Activated CD4-positive, alpha-beta T cell treated with anti-CD3 and anti-CD28 coated beads, Interleukin-2, amount 10 ng/mL, durations not matched to agents 24 days and 14 days (primary cell): ENCODE measurements at regions not wholly inside any gene's neighbourhood (a gene's known extent, or its start where the extent isn't known, plus 50 kb on each side); places are given as distances from the start of the nearest gene placed in this dataset.
"Not testable (repeated sequence)": the region's sequence is repeated elsewhere in the genome, so short reads cannot be mapped to it uniquely, and the experiment has no call there.

Source experiments
- DNase-seq: peaks from one replicate; pipeline ENCODE4 v3.0.0; 2022
- H3K27ac Mint-ChIP-seq: one replicate; pipeline ENCODE4 v1.8.0; 2022; ENCODE audit warnings: mild to moderate bottlenecking, mixed read lengths
- H3K27me3 Mint-ChIP-seq: one replicate; pipeline ENCODE4 v1.8.0; 2022; ENCODE audit warnings: mixed read lengths
- H3K36me3 Mint-ChIP-seq: one replicate; pipeline ENCODE4 v1.8.0; 2022; ENCODE audit warnings: low read depth, mild to moderate bottlenecking, mixed read lengths
- H3K4me1 Mint-ChIP-seq: one replicate; pipeline ENCODE4 v1.8.0; 2021; ENCODE audit warnings: mixed read lengths
- H3K4me3 Mint-ChIP-seq: one replicate; pipeline ENCODE4 v1.8.0; 2022; ENCODE audit warnings: mild to moderate bottlenecking, moderate library complexity, mixed read lengths
- H3K9me3 Mint-ChIP-seq: one replicate; pipeline ENCODE4 v1.8.0; 2021; ENCODE audit warnings: mixed read lengths
- intact Hi-C: fragments of 100-400 bp; cut with micrococcal nuclease; formaldehyde crosslinking; loops from one replicate; pipeline ENCODE4 v1.15.1; 2023

DNA sequence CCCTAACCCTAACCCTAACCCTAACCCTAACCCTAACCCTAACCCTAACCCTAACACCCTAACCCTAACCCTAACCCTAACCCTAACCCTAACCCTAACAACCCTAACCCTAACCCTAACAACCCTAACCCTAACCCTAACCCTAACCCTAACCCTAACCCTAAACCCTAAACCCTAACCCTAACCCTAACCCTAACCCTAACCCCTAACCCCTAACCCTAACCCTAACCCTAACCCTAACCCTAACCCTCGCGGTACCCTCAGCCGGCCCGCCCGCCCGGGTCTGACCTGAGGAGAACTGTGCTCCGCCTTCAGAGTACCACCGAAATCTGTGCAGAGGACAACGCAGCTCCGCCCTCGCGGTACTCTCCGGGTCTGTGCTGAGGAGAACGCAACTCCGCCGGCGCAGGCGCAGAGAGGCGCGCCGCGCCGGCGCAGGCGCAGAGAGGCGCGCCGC, 270.7 kb downstream of the OR4F29 start:
- H3K36me3 Mint-ChIP-seq, H3K27me3 Mint-ChIP-seq, H3K4me3 Mint-ChIP-seq, H3K27ac Mint-ChIP-seq, H3K9me3 Mint-ChIP-seq, intact Hi-C loops, H3K4me1 Mint-ChIP-seq: not testable (repeated sequence)
- DNase-seq, result peak; percentile 54

DNA sequence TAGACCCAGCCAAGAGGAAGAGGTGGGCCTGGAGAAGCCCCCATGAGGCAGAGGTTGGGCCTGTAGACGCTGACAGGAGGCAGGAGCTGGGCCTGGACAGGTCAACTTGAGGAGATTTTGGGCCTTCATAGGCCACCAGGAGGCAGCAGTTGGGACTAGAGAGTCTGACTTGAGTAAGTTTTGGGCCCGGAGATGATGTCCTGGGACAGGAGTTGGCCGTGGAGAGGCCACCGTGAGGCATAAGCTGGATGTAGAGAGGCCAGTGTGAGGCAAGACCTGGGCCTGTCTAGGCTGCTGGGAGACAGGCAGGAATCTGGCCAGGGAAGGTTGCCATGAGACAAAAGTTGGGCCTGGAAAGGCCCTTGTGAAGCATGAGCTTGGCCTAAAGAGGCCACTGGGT, 312.6 kb downstream of the OR4F29 start:
- H3K27me3 Mint-ChIP-seq, H3K9me3 Mint-ChIP-seq, H3K36me3 Mint-ChIP-seq, H3K4me1 Mint-ChIP-seq, H3K4me3 Mint-ChIP-seq, DNase-seq, intact Hi-C loops, H3K27ac Mint-ChIP-seq: not testable (repeated sequence)

DNA sequence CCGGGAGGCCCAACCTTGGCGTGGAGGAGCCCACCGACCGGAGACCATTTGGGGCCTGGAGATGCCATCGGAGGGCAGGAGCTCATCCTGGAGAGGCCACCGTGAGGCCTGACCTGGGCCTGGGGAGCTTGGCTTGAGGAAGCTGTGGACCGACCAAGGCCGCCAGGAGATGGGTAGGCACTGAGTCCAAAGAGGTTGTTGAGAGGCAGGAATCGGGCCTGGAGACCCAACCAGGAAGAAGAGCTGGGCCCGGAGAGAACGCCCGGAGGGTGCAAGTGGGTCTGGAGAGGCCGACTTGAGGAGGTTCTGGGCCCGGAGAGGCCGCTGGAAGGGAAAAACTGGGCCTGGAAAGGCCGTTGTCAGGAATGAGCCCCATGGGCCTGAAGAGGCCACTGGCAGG, 313.8 kb downstream of the OR4F29 start:
- H3K4me1 Mint-ChIP-seq, DNase-seq, H3K9me3 Mint-ChIP-seq, H3K27ac Mint-ChIP-seq, H3K27me3 Mint-ChIP-seq, intact Hi-C loops, H3K4me3 Mint-ChIP-seq, H3K36me3 Mint-ChIP-seq: not testable (repeated sequence)

- H3K4me1 Mint-ChIP-seq, H3K9me3 Mint-ChIP-seq, H3K27ac Mint-ChIP-seq, H3K36me3 Mint-ChIP-seq, intact Hi-C loops, H3K27me3 Mint-ChIP-seq, H3K4me3 Mint-ChIP-seq: not testable (repeated sequence)
- peak; percentile 3 for DNase-seq
Measured at GRCh38 chr1:136344-136932, 315.0 kb downstream of the OR4F29 start.

GRCh38 chr1:134936-135335, 316.5 kb downstream of the OR4F29 start:
- H3K4me3 Mint-ChIP-seq, H3K4me1 Mint-ChIP-seq, H3K36me3 Mint-ChIP-seq, H3K27ac Mint-ChIP-seq, intact Hi-C loops, H3K27me3 Mint-ChIP-seq, H3K9me3 Mint-ChIP-seq: not testable (repeated sequence)
- DNase-seq, result peak; percentile 3

DNA sequence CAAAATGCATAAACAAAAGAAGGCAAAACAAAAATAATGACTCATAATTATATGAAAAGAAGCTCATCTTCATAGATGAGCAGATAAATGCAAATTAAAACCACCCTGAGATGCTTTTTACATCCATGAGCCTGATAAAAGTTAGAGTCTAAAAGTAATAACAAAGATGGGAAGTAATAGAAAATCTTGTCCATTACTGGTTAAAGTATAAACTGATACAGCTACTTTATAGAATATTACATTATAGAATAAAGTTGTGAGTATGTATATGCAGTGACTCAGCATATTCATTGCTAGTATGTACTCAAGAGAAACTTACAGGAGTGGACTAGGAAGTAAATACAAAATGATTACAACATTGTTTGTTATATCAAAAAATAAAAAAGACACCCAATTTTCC, 333.0 kb downstream of the OR4F29 start:
- H3K9me3 Mint-ChIP-seq, DNase-seq, H3K36me3 Mint-ChIP-seq, intact Hi-C loops, H3K27ac Mint-ChIP-seq, H3K4me3 Mint-ChIP-seq, H3K4me1 Mint-ChIP-seq, H3K27me3 Mint-ChIP-seq: not testable (repeated sequence)

DNA sequence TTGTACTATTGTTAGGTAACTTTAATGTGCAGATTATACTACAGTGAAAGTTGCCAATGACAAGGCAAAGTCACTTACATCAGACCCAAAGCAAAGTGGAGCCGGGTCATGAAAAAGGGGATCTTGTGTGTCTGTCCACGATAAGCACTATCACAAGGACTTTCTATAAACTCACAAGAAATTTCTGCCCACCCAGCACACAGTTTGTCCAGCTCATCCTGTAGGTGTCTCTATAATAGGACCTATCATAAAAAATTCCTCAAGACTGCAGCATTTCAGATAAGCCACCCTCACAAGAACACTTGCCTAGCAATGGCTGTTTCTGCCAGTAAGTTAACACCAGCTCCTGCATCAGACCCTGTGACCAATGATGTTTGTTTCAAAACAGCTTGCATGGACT, 335.9 kb downstream of the OR4F29 start:
- H3K4me1 Mint-ChIP-seq, H3K36me3 Mint-ChIP-seq, intact Hi-C loops, DNase-seq, H3K27ac Mint-ChIP-seq, H3K9me3 Mint-ChIP-seq, H3K4me3 Mint-ChIP-seq, H3K27me3 Mint-ChIP-seq: not testable (repeated sequence)

- H3K27ac Mint-ChIP-seq, H3K9me3 Mint-ChIP-seq, DNase-seq, H3K27me3 Mint-ChIP-seq, H3K4me3 Mint-ChIP-seq, H3K4me1 Mint-ChIP-seq, intact Hi-C loops, H3K36me3 Mint-ChIP-seq: not testable (repeated sequence)
Measured at GRCh38 chr1:104776-105175, 346.7 kb downstream of the OR4F29 start.

GRCh38 chr1:99481-99880, 352.0 kb downstream of the OR4F29 start:
- DNase-seq, intact Hi-C loops, H3K36me3 Mint-ChIP-seq, H3K27ac Mint-ChIP-seq, H3K27me3 Mint-ChIP-seq, H3K4me1 Mint-ChIP-seq, H3K4me3 Mint-ChIP-seq, H3K9me3 Mint-ChIP-seq: not testable (repeated sequence)

- DNase-seq, H3K4me3 Mint-ChIP-seq, H3K36me3 Mint-ChIP-seq, intact Hi-C loops, H3K27me3 Mint-ChIP-seq, H3K27ac Mint-ChIP-seq, H3K4me1 Mint-ChIP-seq, H3K9me3 Mint-ChIP-seq: not testable (repeated sequence)
Measured at GRCh38 chr1:98811-99210, 352.7 kb downstream of the OR4F29 start.

DNA sequence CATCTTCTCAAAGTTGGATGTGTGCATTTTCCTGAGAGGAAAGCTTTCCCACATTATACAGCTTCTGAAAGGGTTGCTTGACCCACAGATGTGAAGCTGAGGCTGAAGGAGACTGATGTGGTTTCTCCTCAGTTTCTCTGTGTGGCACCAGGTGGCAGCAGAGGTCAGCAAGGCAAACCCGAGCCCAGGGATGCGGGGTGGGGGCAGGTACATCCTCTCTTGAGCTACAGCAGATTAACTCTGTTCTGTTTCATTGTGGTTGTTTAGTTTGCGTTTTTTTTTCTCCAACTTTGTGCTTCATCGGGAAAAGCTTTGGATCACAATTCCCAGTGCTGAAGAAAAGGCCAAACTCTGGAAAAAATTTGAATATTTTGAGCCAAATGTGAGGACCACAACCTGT, 360.2 kb downstream of the OR4F29 start:
- H3K27ac Mint-ChIP-seq, intact Hi-C loops, H3K4me1 Mint-ChIP-seq, H3K4me3 Mint-ChIP-seq, H3K9me3 Mint-ChIP-seq, DNase-seq, H3K36me3 Mint-ChIP-seq, H3K27me3 Mint-ChIP-seq: not testable (repeated sequence)

- H3K27ac Mint-ChIP-seq, H3K4me3 Mint-ChIP-seq, H3K4me1 Mint-ChIP-seq, H3K36me3 Mint-ChIP-seq, intact Hi-C loops, H3K27me3 Mint-ChIP-seq, H3K9me3 Mint-ChIP-seq, DNase-seq: not testable (repeated sequence)
Measured at GRCh38 chr1:88110-88509, 363.4 kb downstream of the OR4F29 start.

DNA sequence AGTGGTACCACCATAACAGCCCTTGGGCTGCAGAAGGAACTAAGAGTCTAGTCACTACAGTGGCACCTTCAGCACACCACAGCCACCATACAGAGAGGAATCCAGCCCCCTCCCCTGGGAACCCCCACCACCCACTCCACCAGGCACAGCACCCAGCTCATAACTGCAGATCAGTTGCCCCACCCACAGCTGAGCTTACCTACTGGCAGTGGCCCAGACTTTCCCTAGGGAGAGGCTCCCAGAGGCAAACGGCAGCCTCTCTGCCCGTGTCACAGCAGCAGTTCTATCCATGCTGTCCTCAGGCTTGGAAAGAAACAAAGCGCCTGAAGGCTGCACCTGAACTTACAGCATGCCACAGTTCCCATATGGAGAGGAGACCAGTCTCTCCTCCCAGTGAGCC, 372.3 kb downstream of the OR4F29 start:
- H3K9me3 Mint-ChIP-seq, H3K4me1 Mint-ChIP-seq, H3K36me3 Mint-ChIP-seq, H3K27ac Mint-ChIP-seq, intact Hi-C loops, DNase-seq, H3K4me3 Mint-ChIP-seq: not testable (repeated sequence)
- peaks cover 10% of the 10 kb centered on the region for H3K27me3 Mint-ChIP-seq

GRCh38 chr1:65119-65518, 386.4 kb downstream of the OR4F29 start, which contains the start of gene OR4F5:
TSS of gene OR4F5 (plus strand) at chr1:65419.
- H3K4me1 Mint-ChIP-seq, H3K36me3 Mint-ChIP-seq, DNase-seq, H3K27me3 Mint-ChIP-seq, H3K27ac Mint-ChIP-seq, intact Hi-C loops, H3K9me3 Mint-ChIP-seq, H3K4me3 Mint-ChIP-seq: not testable (repeated sequence)

GRCh38 chr1:56014-56531, 395.4 kb downstream of the OR4F29 start:
- H3K9me3 Mint-ChIP-seq, DNase-seq, H3K36me3 Mint-ChIP-seq, H3K27me3 Mint-ChIP-seq, H3K4me1 Mint-ChIP-seq, H3K4me3 Mint-ChIP-seq, intact Hi-C loops, H3K27ac Mint-ChIP-seq: not testable (repeated sequence)
